Panc1 (cell line): ENCODE measurements at regions not wholly inside any gene's neighbourhood (a gene's known extent, or its start where the extent isn't known, plus 50 kb on each side); places are given as distances from the start of the nearest gene placed in this dataset.

Experiments
- ATAC-seq: fragments of 200-7000 bp; cut with Tn5 transposase; 2 replicates; pipeline ENCODE4 v1.9.1; 2020; ENCODE audit warnings: mild to moderate bottlenecking, moderate library complexity
- BruUV-seq: library from RNA; stranded (reverse); fragments of 400-500 nt; replicated peaks from 2 replicates; lab custom pipeline; 2021; lab: Mats Ljungman, UMichigan
- CTCF ChIA-PET: fragments of 300-600 bp; sonication (Branson Sonifier 250); formaldehyde crosslinking; loops from one replicate; lab custom pipeline; 2022; ENCODE audit warnings: antibody characterized with exemption; lab: Charles Lee
- POLR2A ChIA-PET: fragments of 300-600 bp; sonication (Branson Sonifier 250); formaldehyde crosslinking; loops from one replicate; lab custom pipeline; 2022; ENCODE audit warnings: antibody characterized with exemption; lab: Charles Lee
- DNase-seq: peaks from one replicate; pipeline ENCODE4 v3.0.0-alpha.2; 2010; ENCODE audit warnings: low read depth, low spot score
- H3K27ac ChIP-seq: 2 replicates; pipeline ENCODE4 v1.5.1; 2011; ENCODE audit warnings: mild to moderate bottlenecking, low read length, inconsistent platforms
- H3K27me3 ChIP-seq: fragments of 200-500 bp; sonication (Bioruptor generic); 2 replicates; pipeline ENCODE4 v1.6.0; 2014; ENCODE audit warnings: low read length, inconsistent platforms; ENCODE audit not compliant: control insufficient read depth, insufficient read depth
- H3K36me3 ChIP-seq: fragments of 200-500 bp; sonication (Bioruptor generic); 2 replicates; pipeline ENCODE4 v1.5.1; 2014; ENCODE audit warnings: inconsistent platforms, mild to moderate bottlenecking, low read length, moderate library complexity; ENCODE audit not compliant: control insufficient read depth, insufficient read depth
- H3K4me1 ChIP-seq: 2 replicates; pipeline ENCODE4 v1.5.1; 2011; ENCODE audit warnings: inconsistent platforms, mild to moderate bottlenecking, low read length, moderate library complexity; ENCODE audit not compliant: control insufficient read depth, insufficient read depth
- H3K4me3 ChIP-seq, 2 experiments: 2 replicates each; pipeline ENCODE4 v1.5.1; 2011 to 2012; ENCODE audit warnings: low read depth in 2 of 2, low read length in 2 of 2, mild to moderate bottlenecking in 2 of 2, inconsistent platforms in 1 of 2, moderate library complexity in 1 of 2
- H3K9me3 ChIP-seq: fragments of 200-500 bp; sonication (Bioruptor generic); 2 replicates; pipeline ENCODE4 v1.5.1; 2014; ENCODE audit warnings: low read depth, mild to moderate bottlenecking, inconsistent platforms, low read length, moderate library complexity; ENCODE audit not compliant: control insufficient read depth, insufficient read depth
- POLR2AphosphoS5 ChIP-seq: IDR thresholded peaks from 2 replicates; pipeline ENCODE4 v1.6.1; 2012; ENCODE audit warnings: mild to moderate bottlenecking, low read depth, low read length, moderate library complexity
- REST ChIP-seq, 2 experiments: IDR thresholded peaks; 2 replicates each; pipeline ENCODE4 v1.6.1; 2011 to 2012; ENCODE audit warnings: low read depth in 2 of 2, control low read depth in 1 of 2, low read length in 1 of 2, mild to moderate bottlenecking in 1 of 2, moderate library complexity in 1 of 2; ENCODE audit not compliant: insufficient read depth in 1 of 2
- SIN3A ChIP-seq: IDR thresholded peaks from 2 replicates; pipeline ENCODE4 v1.6.1; 2012; ENCODE audit warnings: low read depth, mild to moderate bottlenecking, low read length, moderate library complexity, borderline replicate concordance; ENCODE audit not compliant: insufficient read depth
- TCF7L2 ChIP-seq: IDR thresholded peaks from 2 replicates; pipeline ENCODE4 v1.6.1; 2011; ENCODE audit warnings: mild to moderate bottlenecking, low read depth, low read length, inconsistent platforms
- in situ Hi-C: cut with HindIII; loops from 2 replicates; pipeline ENCODE4 v1.10.0; 2016; ENCODE audit warnings: low sequenced_read_pairs, low pct_unique_long_range_greater_than_20kb
- intact Hi-C: fragments of 100-400 bp; cut with micrococcal nuclease; formaldehyde crosslinking; loops from one replicate; pipeline ENCODE4 v1.10.0; 2022; ENCODE audit not compliant: unreplicated experiment
- TF ChIP-seq, protein P1 (sequence below): fragments of 450-650 bp; IDR thresholded peaks from 2 replicates; pipeline ENCODE4 v1.5.1; 2017; ENCODE audit warnings: mild to moderate bottlenecking

- POLR2A ChIA-PET, result no interaction called here
- TF ChIP-seq, protein P1, sequence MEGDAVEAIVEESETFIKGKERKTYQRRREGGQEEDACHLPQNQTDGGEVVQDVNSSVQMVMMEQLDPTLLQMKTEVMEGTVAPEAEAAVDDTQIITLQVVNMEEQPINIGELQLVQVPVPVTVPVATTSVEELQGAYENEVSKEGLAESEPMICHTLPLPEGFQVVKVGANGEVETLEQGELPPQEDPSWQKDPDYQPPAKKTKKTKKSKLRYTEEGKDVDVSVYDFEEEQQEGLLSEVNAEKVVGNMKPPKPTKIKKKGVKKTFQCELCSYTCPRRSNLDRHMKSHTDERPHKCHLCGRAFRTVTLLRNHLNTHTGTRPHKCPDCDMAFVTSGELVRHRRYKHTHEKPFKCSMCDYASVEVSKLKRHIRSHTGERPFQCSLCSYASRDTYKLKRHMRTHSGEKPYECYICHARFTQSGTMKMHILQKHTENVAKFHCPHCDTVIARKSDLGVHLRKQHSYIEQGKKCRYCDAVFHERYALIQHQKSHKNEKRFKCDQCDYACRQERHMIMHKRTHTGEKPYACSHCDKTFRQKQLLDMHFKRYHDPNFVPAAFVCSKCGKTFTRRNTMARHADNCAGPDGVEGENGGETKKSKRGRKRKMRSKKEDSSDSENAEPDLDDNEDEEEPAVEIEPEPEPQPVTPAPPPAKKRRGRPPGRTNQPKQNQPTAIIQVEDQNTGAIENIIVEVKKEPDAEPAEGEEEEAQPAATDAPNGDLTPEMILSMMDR, result no peak
- TF ChIP-seq POLR2AphosphoS5, result no peak
- no peak for TF ChIP-seq TCF7L2
- no peak for TF ChIP-seq REST (IDR thresholded peaks at IDR 0.05; ENCODE audit: insufficient read depth in 1 of 2, low read depth in 2 of 2, low read length in 1 of 2)
- no peak for TF ChIP-seq SIN3A
- Histone ChIP-seq H3K27ac (no peak overlapping the region), H3K27me3 (peaks cover 6% of the 10 kb centered on the region), H3K9me3 (no peaks in the 10 kb centered on the region), H3K36me3 (no peaks in the 10 kb centered on the region), H3K4me1 (no peaks in the 10 kb centered on the region), H3K4me3 (no peak overlapping the region)
- CTCF ChIA-PET, result no interaction called here
- ATAC-seq (no peak), DNase-seq (no peak)
- in situ Hi-C loops, result no loop called here
- intact Hi-C loops, result no loop called here
- no TSS peak for BruUV-seq
Measured at GRCh38 chr2:236844711-236845110, 241.0 kb upstream of the COPS8 start.

DNA sequence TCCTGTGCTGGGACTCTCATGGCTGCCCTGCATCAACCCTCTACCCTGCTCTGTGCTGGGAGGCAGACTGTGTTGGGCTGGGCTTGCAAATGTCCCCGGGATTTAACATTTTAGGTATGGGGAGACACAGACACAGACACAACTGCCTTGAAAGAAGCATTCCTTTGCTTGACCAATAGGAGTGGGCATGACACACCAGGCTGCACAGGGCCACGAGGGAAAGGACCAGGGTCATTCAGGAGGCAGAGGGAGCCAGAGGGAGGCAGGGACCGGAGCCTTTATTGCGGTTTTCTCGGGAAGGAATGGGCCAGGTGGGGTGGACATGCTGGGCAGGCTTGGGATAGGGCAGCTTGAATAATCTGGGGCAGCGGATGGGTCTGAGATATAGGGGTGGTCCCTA lies 238.7 kb upstream of the COPS8 start:
- no peak for DNase-seq
- ChIA-PET CTCF (no interaction called here), POLR2A (no interaction called here)
- H3K4me1 ChIP-seq, result no peaks in the 10 kb centered on the region
- peaks cover 2% of the 10 kb centered on the region; the same call in 1 of the 2 replicates for H3K27me3 ChIP-seq
- ATAC-seq, result no peak
- no peak overlapping the region for H3K4me3 ChIP-seq
- BruUV-seq, result no TSS peak
- intact Hi-C loops (no loop called here), in situ Hi-C loops (no loop called here)
- no peak for TF ChIP-seq TCF7L2
- TF ChIP-seq REST (IDR thresholded peaks at IDR 0.05; ENCODE audit: insufficient read depth in 1 of 2, low read depth in 2 of 2, low read length in 1 of 2), result no peak
- no peaks in the 10 kb centered on the region for H3K9me3 ChIP-seq
- H3K27ac ChIP-seq, result no peak overlapping the region
- H3K36me3 ChIP-seq, result no peaks in the 10 kb centered on the region
